IMR-90 (cell line): ENCODE measurements at regions not wholly inside any gene's neighbourhood (a gene's known extent, or its start where the extent isn't known, plus 50 kb on each side); places are given as distances from the start of the nearest gene placed in this dataset.

ENCODE experiments used
- ATAC-seq: fragments of 200-7000 bp; cut with Tn5 transposase; 2 replicates; pipeline ENCODE4 v1.9.1; 2020; ENCODE audit warnings: low read depth, mild to moderate bottlenecking, moderate library complexity
- BruUV-seq: library from RNA; stranded (reverse); fragments of 400-500 nt; replicated peaks from 2 replicates; lab custom pipeline; 2021; lab: Mats Ljungman, UMichigan
- CTCF ChIA-PET: fragments of 300-600 bp; formaldehyde crosslinking; extraction: SDS; loops from one replicate; lab custom pipeline; 2021; ENCODE audit warnings: antibody characterized with exemption; lab: Yijun Ruan, JAX
- POLR2A ChIA-PET: fragments of 300-600 bp; sonication (Branson Sonifier 250); formaldehyde crosslinking; loops from one replicate; lab custom pipeline; 2022; ENCODE audit warnings: antibody characterized with exemption; ENCODE audit not compliant: unreplicated experiment; lab: Charles Lee
- DNase-seq: peaks from one replicate; pipeline ENCODE4 v3.0.0; 2013
- H2AFZ ChIP-seq: replicated peaks from 2 replicates; pipeline ENCODE3; 2013; ENCODE audit warnings: low read length, mild to moderate bottlenecking; ENCODE audit not compliant: poor library complexity
- H2AK5ac ChIP-seq: 2 replicates; pipeline ENCODE4 v1.6.1; 2013; ENCODE audit warnings: low read depth, low read length, inconsistent platforms
- H2AK9ac ChIP-seq: replicated peaks from 2 replicates; pipeline ENCODE3; 2013; ENCODE audit warnings: mild to moderate bottlenecking, low read depth, low read length, moderate library complexity; ENCODE audit not compliant: poor library complexity
- H2BK120ac ChIP-seq: 2 replicates; pipeline ENCODE4 v1.6.1; 2013; ENCODE audit warnings: low read depth, low read length, inconsistent platforms
- H2BK15ac ChIP-seq: 3 replicates; pipeline ENCODE4 v1.6.1; 2013; ENCODE audit warnings: low read depth, low read length, inconsistent platforms
- H2BK20ac ChIP-seq: 2 replicates; pipeline ENCODE4 v1.6.1; 2013; ENCODE audit warnings: low read depth, mild to moderate bottlenecking, inconsistent platforms, low read length, moderate library complexity
- H2BK5ac ChIP-seq: 2 replicates; pipeline ENCODE4 v1.6.1; 2013; ENCODE audit warnings: mild to moderate bottlenecking, low read depth, low read length, inconsistent platforms; ENCODE audit not compliant: poor library complexity, severe bottlenecking
- H3K14ac ChIP-seq: replicated peaks from 2 replicates; pipeline ENCODE4 v1.6.1; 2013; ENCODE audit warnings: low read depth, low read length, inconsistent platforms
- H3K18ac ChIP-seq: 2 replicates; pipeline ENCODE4 v1.6.1; 2013; ENCODE audit warnings: low read depth, low read length, control low read depth
- H3K23ac ChIP-seq: 2 replicates; pipeline ENCODE4 v1.6.1; 2013; ENCODE audit warnings: low read depth, low read length, inconsistent platforms
- H3K27ac ChIP-seq: 2 replicates; pipeline ENCODE4 v1.5.1; 2013; ENCODE audit warnings: mild to moderate bottlenecking, control low read depth, low read length; ENCODE audit not compliant: insufficient read depth
- H3K27me3 ChIP-seq: 2 replicates; pipeline ENCODE4 v1.6.1; 2013; ENCODE audit warnings: low read length; ENCODE audit not compliant: control insufficient read depth, insufficient read depth
- H3K36me3 ChIP-seq: 2 replicates; pipeline ENCODE4 v1.6.1; 2013; ENCODE audit warnings: low read length, mixed read lengths; ENCODE audit not compliant: control insufficient read depth, insufficient read depth
- H3K4ac ChIP-seq: 2 replicates; pipeline ENCODE4 v1.6.1; 2013; ENCODE audit warnings: low read depth, low read length, inconsistent platforms
- H3K4me1 ChIP-seq: 2 replicates; pipeline ENCODE4 v1.6.1; 2013; ENCODE audit warnings: low read length, mixed read lengths; ENCODE audit not compliant: control insufficient read depth, insufficient read depth
- H3K4me2 ChIP-seq: 2 replicates; pipeline ENCODE4 v1.6.1; 2013; ENCODE audit warnings: low read depth, mild to moderate bottlenecking, control low read depth, low read length, moderate library complexity
- H3K4me3 ChIP-seq: 2 replicates; pipeline ENCODE4 v1.5.1; 2013; ENCODE audit warnings: low read depth, mild to moderate bottlenecking, control low read depth, low read length, moderate library complexity; ENCODE audit not compliant: insufficient read depth
- H3K56ac ChIP-seq: 2 replicates; pipeline ENCODE4 v1.6.1; 2013; ENCODE audit warnings: low read length, inconsistent platforms; ENCODE audit not compliant: insufficient read depth; ENCODE audit errors: extremely low read depth
- H3K79me1 ChIP-seq, 2 experiments: 2 replicates each; pipeline ENCODE4 v1.6.1; 2013; ENCODE audit warnings: low read length in 2 of 2, inconsistent platforms in 1 of 2, low read depth in 1 of 2
- H3K9ac ChIP-seq: 2 replicates; pipeline ENCODE4 v1.6.1; 2013; ENCODE audit warnings: low read depth, low read length, control low read depth
- H3K9me1 ChIP-seq: 2 replicates; pipeline ENCODE4 v1.6.1; 2013; ENCODE audit warnings: low read length, inconsistent platforms; ENCODE audit not compliant: insufficient read depth
- H3K9me3 ChIP-seq: 2 replicates; pipeline ENCODE4 v1.6.1; 2013; ENCODE audit warnings: low read length; ENCODE audit not compliant: control insufficient read depth, insufficient read depth
- H4K20me1 ChIP-seq: 2 replicates; pipeline ENCODE4 v1.6.1; 2013; ENCODE audit warnings: low read length, inconsistent platforms; ENCODE audit not compliant: insufficient read depth
- H4K5ac ChIP-seq: 2 replicates; pipeline ENCODE4 v1.6.1; 2013; ENCODE audit warnings: mild to moderate bottlenecking, low read depth, low read length, control low read depth
- H4K8ac ChIP-seq, 2 experiments: 2 replicates each; pipeline ENCODE4 v1.6.1; 2013; ENCODE audit warnings: low read depth in 2 of 2, low read length in 2 of 2, control low read depth in 1 of 2, inconsistent platforms in 1 of 2
- H4K91ac ChIP-seq: 2 replicates; pipeline ENCODE4 v1.6.1; 2013; ENCODE audit warnings: low read depth, low read length, inconsistent platforms; ENCODE audit not compliant: insufficient read depth
- BHLHE40 ChIP-seq: fragments of 150-350 bp; IDR thresholded peaks from 2 replicates; pipeline ENCODE4 v1.6.1; 2016; ENCODE audit warnings: mild to moderate bottlenecking, low read depth, low read length
- CEBPB ChIP-seq: IDR thresholded peaks from 2 replicates; pipeline ENCODE4 v1.6.1; 2012; ENCODE audit warnings: low read depth, low read length, improper control_type of control experiment
- CHD1 ChIP-seq: IDR thresholded peaks from 2 replicates; pipeline ENCODE4 v1.6.1; 2012; ENCODE audit warnings: low read depth, low read length, improper control_type of control experiment
- CTCF ChIP-seq: conservative IDR thresholded peaks from 2 replicates; pipeline ENCODE4 v1.5.1; 2012; ENCODE audit warnings: mild to moderate bottlenecking, low read depth, low read length, improper control_type of control experiment
- ELK1 ChIP-seq: fragments of 150-350 bp; IDR thresholded peaks from 2 replicates; pipeline ENCODE4 v1.6.1; 2016; ENCODE audit warnings: low read depth, mild to moderate bottlenecking, low read length, moderate library complexity, borderline replicate concordance
- FOS ChIP-seq: fragments of 150-350 bp; IDR thresholded peaks from 2 replicates; pipeline ENCODE4 v1.6.1; 2016; ENCODE audit warnings: low read depth, low read length
- MAFK ChIP-seq: IDR thresholded peaks from 2 replicates; pipeline ENCODE4 v1.6.1; 2012; ENCODE audit warnings: low read depth, low read length, improper control_type of control experiment
- MAZ ChIP-seq: IDR thresholded peaks from 2 replicates; pipeline ENCODE4 v1.6.1; 2012; ENCODE audit warnings: low read depth, mild to moderate bottlenecking, low read length, improper control_type of control experiment, moderate library complexity, borderline replicate concordance
- POLR2A ChIP-seq: IDR thresholded peaks from 2 replicates; pipeline ENCODE4 v1.6.1; 2012; ENCODE audit warnings: mild to moderate bottlenecking, low read depth, low read length
- RAD21 ChIP-seq: IDR thresholded peaks from 2 replicates; pipeline ENCODE4 v1.6.1; 2012; ENCODE audit warnings: low read length, improper control_type of control experiment
- SMC3 ChIP-seq: fragments of 150-350 bp; IDR thresholded peaks from 2 replicates; pipeline ENCODE4 v1.6.1; 2016; ENCODE audit warnings: low read depth, mild to moderate bottlenecking, antibody characterized with exemption, low read length, moderate library complexity
- USF2 ChIP-seq: fragments of 150-350 bp; IDR thresholded peaks from 2 replicates; pipeline ENCODE4 v1.6.1; 2017; ENCODE audit warnings: mild to moderate bottlenecking, antibody characterized with exemption, low read length, low read depth
- WGBS, 2 experiments: methylation state at CpG; one replicate each; pipeline versions ENCODE4 v1.1.5 to v1.1.7; 2013; ENCODE audit warnings: missing lambda C conversion rate in 2 of 2; ENCODE audit not compliant: insufficient read length in 1 of 2; ENCODE audit errors: extremely low coverage in 2 of 2; 5-methylcytosine and 5-hydroxymethylcytosine counted together
- dilution Hi-C: fragments of 300-500 bp; cut with HindIII; formaldehyde crosslinking; loops from one replicate; pipeline ENCODE4 v1.14.3; 2018; ENCODE audit warnings: low sequenced_read_pairs; ENCODE audit not compliant: unreplicated experiment
- in situ Hi-C: fragments of 300-500 bp; cut with MboI; formaldehyde crosslinking; loops from 3 replicates; pipeline ENCODE4 v1.14.3; 2019; ENCODE audit warnings: low sequenced_read_pairs, inconsistent platforms, mixed read lengths
- intact Hi-C: fragments of 100-400 bp; cut with micrococcal nuclease; formaldehyde crosslinking; loops from 2 replicates; pipeline ENCODE4 v1.10.0; 2022

DNA sequence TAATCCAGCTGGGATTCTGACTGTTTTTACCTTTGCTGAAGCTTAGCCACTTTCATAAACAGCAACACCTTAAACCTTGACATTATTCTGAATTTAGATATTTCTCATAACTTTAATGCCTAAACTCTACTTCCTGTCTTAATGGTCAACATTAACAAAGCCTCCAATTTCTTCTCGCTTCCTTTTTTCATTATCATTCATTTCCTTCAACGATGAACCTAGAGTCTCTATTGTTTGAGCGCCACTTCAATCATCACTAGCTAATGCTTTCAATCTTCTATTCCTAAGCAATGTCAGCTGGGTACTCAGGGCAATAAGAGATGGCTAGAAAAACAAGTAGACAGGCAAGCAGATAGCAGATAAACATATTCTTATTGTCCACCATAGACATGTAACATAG is 96.6 kb upstream of the TMEM196 start:
- 100% methylated on average over 2 of the region's 3 CpGs; no CpG with 5 or more reads in 1 of the 2 experiments for WGBS, 2 experiments
- Histone ChIP-seq H3K9me1 (no peaks in the 10 kb centered on the region), H3K4ac (no peak overlapping the region), H2BK20ac (no peak overlapping the region), H3K36me3 (no peaks in the 10 kb centered on the region), H2AFZ (no peak overlapping the region), H3K4me2 (no peak overlapping the region), H3K9ac (no peak overlapping the region), H3K56ac (no peak overlapping the region), H3K14ac (no peak overlapping the region), H3K4me3 (no peak overlapping the region), H3K27ac (no peak overlapping the region), H3K27me3 (no peaks in the 10 kb centered on the region), H3K79me1 (no peaks in the 10 kb centered on the region), H4K20me1 (no peaks in the 10 kb centered on the region), H4K91ac (no peak overlapping the region), H2AK5ac (no peak overlapping the region), H3K4me1 (no peaks in the 10 kb centered on the region), H3K23ac (no peak overlapping the region), H2BK15ac (no peak overlapping the region), H2AK9ac (no peak overlapping the region), H4K8ac (no peak overlapping the region), H4K5ac (no peak overlapping the region), H3K18ac (no peak overlapping the region), H2BK120ac (no peak overlapping the region), H2BK5ac (no peak overlapping the region), H3K9me3 (no peaks in the 10 kb centered on the region)
- ChIA-PET POLR2A (no interaction called here), CTCF (interaction anchor here (0.6 kb wide), 1 partner anchor 47 kb away, joined by 3 read pairs; no protein-coding TSS in a partner anchor)
- TF ChIP-seq MAFK (no peak), CTCF (no peak), CEBPB (no peak), RAD21 (no peak), POLR2A (no peak), ELK1 (no peak), CHD1 (no peak), SMC3 (no peak), FOS (no peak), MAZ (no peak), USF2 (no peak), BHLHE40 (no peak)
- dilution Hi-C loops (no loop called here), in situ Hi-C loops (no loop called here), intact Hi-C loops (no loop called here)
- no TSS peak for BruUV-seq
- no peak for ATAC-seq
- no peak for DNase-seq
